A549 (cell line): ENCODE measurements at regions not wholly inside any gene's neighbourhood (a gene's known extent, or its start where the extent isn't known, plus 50 kb on each side); places are given as distances from the start of the nearest gene placed in this dataset.

Experiments
- ATAC-seq, 2 experiments: fragments of 200-7000 bp in 1 of 2; fragments of >200 bp in 1 of 2; cut with Nextera tagmentation in 1 of 2; cut with Tn5 transposase in 1 of 2; 3 replicates each; pipeline versions ENCODE4 v1.8.0 to v1.9.1; 2018 to 2020; ENCODE audit warnings: mild to moderate bottlenecking in 1 of 2, moderate library complexity in 1 of 2
- CTCF ChIA-PET: fragments of 300-600 bp; sonication (Branson Sonifier 250); formaldehyde crosslinking; extraction: SDS; loops from one replicate; lab custom pipeline; 2021; ENCODE audit warnings: antibody characterized with exemption, inconsistent platforms; lab: Yijun Ruan, JAX
- POLR2A ChIA-PET: fragments of 350-600 bp; formaldehyde crosslinking; extraction: SDS; loops from one replicate; lab custom pipeline; 2021; ENCODE audit warnings: antibody characterized with exemption, inconsistent platforms; lab: Yijun Ruan, JAX
- DNase-seq, 2 experiments: peaks; one replicate each; pipeline versions ENCODE4 v3.0.0 to v3.0.0-alpha.2; 2011 to 2016; ENCODE audit warnings: low read depth in 1 of 2, low spot score in 1 of 2
- FAIRE-seq: peaks from 2 replicates; lab custom pipeline; 2011; peaks lifted over from hg19 to GRCh38; lab: Jason Lieb, UNC
- H3K27ac ChIP-seq, 2 experiments: fragments of >200 bp; sonication (Bioruptor Twin); formaldehyde crosslinking; 3 replicates each; pipeline ENCODE4 v1.5.1; 2016 to 2017
- H3K4me1 ChIP-seq: fragments of >200 bp; sonication (Bioruptor Twin); formaldehyde crosslinking; 3 replicates; pipeline ENCODE4 v1.6.1; 2016
- H3K4me2 ChIP-seq: fragments of >200 bp; sonication (Bioruptor Twin); formaldehyde crosslinking; 3 replicates; pipeline ENCODE4 v1.6.1; 2016
- H3K4me3 ChIP-seq: fragments of >200 bp; sonication (Bioruptor Twin); formaldehyde crosslinking; 3 replicates; pipeline ENCODE4 v1.5.1; 2016
- H3K9me3 ChIP-seq: fragments of >200 bp; sonication (Bioruptor Twin); formaldehyde crosslinking; 3 replicates; pipeline ENCODE4 v1.6.1; 2016
- CHD2 ChIP-seq: fragments of 150-350 bp; IDR thresholded peaks from 2 replicates; pipeline ENCODE4 v1.6.1; 2014; ENCODE audit warnings: low read length; ENCODE audit not compliant: partially characterized antibody
- EHF ChIP-seq: fragments of 250-450 bp; sonication (Bioruptor Pico); IDR thresholded peaks from 2 replicates; pipeline ENCODE4 v1.5.0; 2020; ENCODE audit warnings: mild to moderate bottlenecking
- EHMT2 ChIP-seq: fragments of 200-600 bp; sonication (generic); IDR thresholded peaks from 2 replicates; pipeline ENCODE4 v1.6.1; 2016; ENCODE audit warnings: antibody characterized with exemption, low read depth, mild to moderate bottlenecking, moderate library complexity
- EP300 ChIP-seq, 2 experiments: fragments of >200 bp; sonication (Bioruptor Twin); formaldehyde crosslinking; IDR thresholded peaks; 2 replicates in 1 of 2; 3 replicates in 1 of 2; pipeline ENCODE4 v1.6.1; 2016 to 2017
- ESRRA ChIP-seq: fragments of 150-350 bp; IDR thresholded peaks from 2 replicates; pipeline ENCODE4 v1.6.1; 2014; ENCODE audit warnings: mild to moderate bottlenecking, low read length, borderline replicate concordance
- FOSB ChIP-seq: fragments of 250-450 bp; sonication (Bioruptor Pico); IDR thresholded peaks from 2 replicates; pipeline ENCODE4 v1.5.0; 2020; ENCODE audit warnings: mild to moderate bottlenecking, moderate library complexity
- FOXS1 ChIP-seq: fragments of 250-450 bp; sonication (Bioruptor Pico); IDR thresholded peaks from 2 replicates; pipeline ENCODE4 v1.5.0; 2020; ENCODE audit warnings: mild to moderate bottlenecking, moderate library complexity
- GATA3 ChIP-seq: IDR thresholded peaks from 2 replicates; pipeline ENCODE4 v1.6.1; 2012; ENCODE audit warnings: borderline replicate concordance
- HOXB13 ChIP-seq: fragments of 250-450 bp; sonication (Bioruptor Pico); IDR thresholded peaks from 2 replicates; pipeline ENCODE4 v1.5.0; 2020; ENCODE audit warnings: low read depth, mild to moderate bottlenecking, moderate library complexity
- KDM1A ChIP-seq: fragments of 200-600 bp; sonication (generic); IDR thresholded peaks from 2 replicates; pipeline ENCODE4 v1.6.1; 2016; ENCODE audit warnings: low read depth, mild to moderate bottlenecking
- MAZ ChIP-seq: fragments of 150-350 bp; IDR thresholded peaks from 2 replicates; pipeline ENCODE4 v1.6.1; 2014; ENCODE audit warnings: antibody characterized with exemption, low read depth, low read length, borderline replicate concordance
- MYC ChIP-seq: IDR thresholded peaks from 2 replicates; pipeline ENCODE4 v1.6.1; 2012; ENCODE audit warnings: mild to moderate bottlenecking, inconsistent platforms, low read length, improper control_type of control experiment, borderline replicate concordance
- NFE2L2 ChIP-seq: fragments of 150-350 bp; conservative IDR thresholded peaks from 2 replicates; pipeline ENCODE4 v1.6.1; 2014; ENCODE audit warnings: low read length
- NPAS2 ChIP-seq: fragments of 250-450 bp; sonication (Bioruptor Pico); IDR thresholded peaks from 2 replicates; pipeline ENCODE4 v1.8.0; 2022; ENCODE audit warnings: mild to moderate bottlenecking, moderate library complexity, borderline replicate concordance
- NR3C1 ChIP-seq: fragments of >200 bp; sonication (Bioruptor Twin); formaldehyde crosslinking; IDR thresholded peaks from 3 replicates; pipeline ENCODE4 v1.6.1; 2017
- PHF8 ChIP-seq: fragments of 200-600 bp; sonication (generic); IDR thresholded peaks from 2 replicates; pipeline ENCODE4 v1.6.1; 2016; ENCODE audit warnings: low read depth, mild to moderate bottlenecking, antibody characterized with exemption, moderate library complexity, borderline replicate concordance
- POLR2A ChIP-seq: IDR thresholded peaks from 2 replicates; pipeline ENCODE4 v1.6.1; 2012; ENCODE audit warnings: mild to moderate bottlenecking, low read length
- POLR2AphosphoS2 ChIP-seq: conservative IDR thresholded peaks from 2 replicates; pipeline ENCODE4 v1.6.1; 2012; ENCODE audit warnings: low read length, improper control_type of control experiment, inconsistent platforms
- RAD21 ChIP-seq, 2 experiments: fragments of >200 bp in 1 of 2; sonication (Bioruptor Twin) in 1 of 2; formaldehyde crosslinking in 1 of 2; IDR thresholded peaks in 1 of 2; conservative IDR thresholded peaks in 1 of 2; 2 replicates in 1 of 2; 3 replicates in 1 of 2; pipeline ENCODE4 v1.6.1; 2012 to 2018; ENCODE audit warnings: inconsistent platforms in 1 of 2
- RARB ChIP-seq: fragments of 250-450 bp; sonication (Bioruptor Pico); IDR thresholded peaks from 2 replicates; pipeline ENCODE4 v1.8.0; 2021; ENCODE audit warnings: mild to moderate bottlenecking, moderate library complexity
- RFX5 ChIP-seq: fragments of 450-650 bp; IDR thresholded peaks from 2 replicates; pipeline ENCODE4 v1.7.1; 2014; ENCODE audit warnings: antibody characterized with exemption, mild to moderate bottlenecking, moderate library complexity
- RNF2 ChIP-seq: fragments of 200-600 bp; sonication (generic); IDR thresholded peaks from 2 replicates; pipeline ENCODE4 v1.6.1; 2016; ENCODE audit warnings: low read depth, mild to moderate bottlenecking, antibody characterized with exemption, moderate library complexity, borderline replicate concordance
- TP53 ChIP-seq: fragments of 250-450 bp; sonication (Bioruptor Pico); IDR thresholded peaks from 2 replicates; pipeline ENCODE4 v1.5.0; 2021; ENCODE audit warnings: mild to moderate bottlenecking, moderate library complexity
- ZFP36 ChIP-seq: fragments of 450-650 bp; IDR thresholded peaks from 2 replicates; pipeline ENCODE4 v1.6.1; 2014; ENCODE audit warnings: borderline replicate concordance; ENCODE audit not compliant: partially characterized antibody
- ZNF302 ChIP-seq: fragments of 250-450 bp; sonication (Bioruptor Pico); IDR thresholded peaks from 2 replicates; pipeline ENCODE4 v1.9.0; 2021; ENCODE audit warnings: inconsistent platforms, mild to moderate bottlenecking, moderate library complexity
- ZSCAN20 ChIP-seq: fragments of 250-450 bp; sonication (Bioruptor Pico); IDR thresholded peaks from 2 replicates; pipeline ENCODE4 v1.8.0; 2022; ENCODE audit warnings: mild to moderate bottlenecking, moderate library complexity
- WGBS: methylation state at CpG from one replicate; pipeline ENCODE4 v1.1.6; 2017; ENCODE audit errors: missing lambda C conversion rate; 5-methylcytosine and 5-hydroxymethylcytosine counted together
- TF ChIP-seq, protein P1 (sequence below): fragments of 250-450 bp; sonication (Bioruptor Pico); IDR thresholded peaks from 2 replicates; pipeline ENCODE4 v1.5.0; 2021; ENCODE audit warnings: mild to moderate bottlenecking, moderate library complexity, borderline replicate concordance
- TF ChIP-seq, protein P2 (sequence below): fragments of 250-450 bp; sonication (Bioruptor Pico); IDR thresholded peaks from 2 replicates; pipeline ENCODE4 v1.5.0; 2020; ENCODE audit warnings: low read depth, mild to moderate bottlenecking, moderate library complexity
- TF ChIP-seq, protein P3 (sequence below): fragments of >200 bp; sonication (Bioruptor Twin); formaldehyde crosslinking; IDR thresholded peaks from 2 replicates; pipeline ENCODE4 v1.6.1; 2016
- TF ChIP-seq, protein P4 (sequence below): IDR thresholded peaks from 2 replicates; pipeline ENCODE4 v1.6.1; 2012

DNA sequence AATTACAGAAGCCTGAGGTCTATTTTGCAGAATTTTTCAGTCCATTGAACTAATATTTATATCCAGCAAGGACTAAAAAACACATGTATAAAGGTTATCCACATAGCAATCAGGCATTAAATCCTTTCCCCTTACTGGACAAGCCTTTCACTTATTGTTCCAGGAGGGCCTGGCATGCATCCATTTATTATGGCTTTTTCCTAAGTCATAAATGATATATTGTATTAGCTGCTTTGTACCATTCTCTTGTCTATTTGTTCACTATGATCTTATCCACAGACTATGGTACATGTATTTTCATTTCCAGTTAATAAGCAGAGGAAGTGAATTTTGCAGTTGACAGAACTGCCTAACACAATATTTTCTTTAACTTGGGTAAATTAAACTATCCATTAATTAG, 105.4 kb upstream of the ANK2 start:
- ChIA-PET CTCF (interaction anchor here (1.3 kb wide), 1 partner anchor 181 kb away, joined by 3 read pairs; no protein-coding TSS in a partner anchor), POLR2A (interaction anchor here (0.6 kb wide), 1 partner anchor 1877 kb away, joined by 4 read pairs; no protein-coding TSS in a partner anchor)
- no peaks in the 10 kb centered on the region for H3K4me1 ChIP-seq
- TF ChIP-seq RNF2 = no peak
- no peak for TF ChIP-seq EHF (CRISPR knock-in tag)
- no peak for TF ChIP-seq NFE2L2
- no peak for TF ChIP-seq POLR2A
- no peak for TF ChIP-seq RFX5
- TF ChIP-seq ESRRA = no peak
- no peak for TF ChIP-seq TP53
- FAIRE-seq = no peak
- no peaks in the 10 kb centered on the region for H3K9me3 ChIP-seq
- DNase-seq = no peak
- no peak overlapping the region for H3K4me3 ChIP-seq
- no peak overlapping the region for H3K4me2 ChIP-seq
- no peak for ATAC-seq
- no peak overlapping the region for H3K27ac ChIP-seq

DNA sequence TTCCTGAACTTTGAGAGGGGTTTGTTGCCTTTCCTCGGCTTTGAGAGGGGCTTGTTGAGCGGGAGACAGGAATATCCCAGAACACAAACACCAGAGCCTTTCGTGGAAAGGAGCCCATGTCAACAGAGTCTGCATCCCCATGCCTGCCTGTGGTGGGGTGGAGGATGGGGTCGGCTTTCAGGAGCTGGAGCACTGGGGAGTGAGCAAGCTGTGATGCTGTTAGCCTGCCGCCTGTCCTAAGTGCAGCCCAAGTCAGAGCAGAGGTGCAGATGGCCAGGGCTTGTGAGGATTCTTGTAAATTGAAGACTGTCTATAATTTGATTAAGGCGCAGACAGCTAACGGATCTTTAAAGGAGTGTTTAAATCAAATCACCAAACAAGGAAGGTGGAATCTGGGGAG, 103.3 kb upstream of the ANK2 start:
- TF ChIP-seq EHMT2 (no peak), KDM1A (no peak), PHF8 (no peak), FOSB (CRISPR knock-in tag) (no peak)
- TF ChIP-seq, protein P1, sequence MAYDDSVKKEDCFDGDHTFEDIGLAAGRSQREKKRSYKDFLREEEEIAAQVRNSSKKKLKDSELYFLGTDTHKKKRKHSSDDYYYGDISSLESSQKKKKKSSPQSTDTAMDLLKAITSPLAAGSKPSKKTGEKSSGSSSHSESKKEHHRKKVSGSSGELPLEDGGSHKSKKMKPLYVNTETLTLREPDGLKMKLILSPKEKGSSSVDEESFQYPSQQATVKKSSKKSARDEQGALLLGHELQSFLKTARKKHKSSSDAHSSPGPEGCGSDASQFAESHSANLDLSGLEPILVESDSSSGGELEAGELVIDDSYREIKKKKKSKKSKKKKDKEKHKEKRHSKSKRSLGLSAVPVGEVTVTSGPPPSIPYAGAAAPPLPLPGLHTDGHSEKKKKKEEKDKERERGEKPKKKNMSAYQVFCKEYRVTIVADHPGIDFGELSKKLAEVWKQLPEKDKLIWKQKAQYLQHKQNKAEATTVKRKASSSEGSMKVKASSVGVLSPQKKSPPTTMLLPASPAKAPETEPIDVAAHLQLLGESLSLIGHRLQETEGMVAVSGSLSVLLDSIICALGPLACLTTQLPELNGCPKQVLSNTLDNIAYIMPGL (CRISPR knock-in tag) = no peak
- TF ChIP-seq, protein P2, sequence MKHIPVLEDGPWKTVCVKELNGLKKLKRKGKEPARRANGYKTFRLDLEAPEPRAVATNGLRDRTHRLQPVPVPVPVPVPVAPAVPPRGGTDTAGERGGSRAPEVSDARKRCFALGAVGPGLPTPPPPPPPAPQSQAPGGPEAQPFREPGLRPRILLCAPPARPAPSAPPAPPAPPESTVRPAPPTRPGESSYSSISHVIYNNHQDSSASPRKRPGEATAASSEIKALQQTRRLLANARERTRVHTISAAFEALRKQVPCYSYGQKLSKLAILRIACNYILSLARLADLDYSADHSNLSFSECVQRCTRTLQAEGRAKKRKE (CRISPR knock-in tag) = no peak
- Histone ChIP-seq H3K4me1 (no peaks in the 10 kb centered on the region), H3K9me3 (no peaks in the 10 kb centered on the region), H3K27ac (no peak overlapping the region), H3K4me2 (no peak overlapping the region), H3K4me3 (no peak overlapping the region)
- DNase-seq = no peak
- WGBS = 49% methylated on average over 7 of the region's 7 CpGs
- POLR2A ChIA-PET = no interaction called here
- no peak for ATAC-seq
- CTCF ChIA-PET = interaction anchor here (0.6 kb wide), 1 partner anchor 183 kb away, joined by 3 read pairs; no protein-coding TSS in a partner anchor
- no peak for FAIRE-seq

DNA sequence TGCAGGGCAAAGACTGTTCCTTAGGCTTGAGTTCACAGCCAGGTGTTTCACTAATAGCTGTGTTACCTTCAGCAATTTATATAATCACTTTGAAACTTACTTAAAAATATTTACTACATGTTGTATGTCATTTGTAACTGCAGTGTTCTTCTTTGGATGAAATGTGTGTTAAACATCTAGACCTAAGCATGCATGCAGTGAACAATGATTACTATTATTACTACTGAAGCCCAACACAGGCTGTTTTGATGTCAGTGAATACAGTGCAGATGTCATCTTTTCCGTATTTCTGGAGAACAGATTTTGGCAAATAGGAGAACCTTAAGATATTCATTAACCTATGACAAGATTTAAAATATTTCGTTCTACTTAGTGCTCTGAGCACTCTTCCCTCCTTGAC, 101.8 kb upstream of the ANK2 start:
- no peak overlapping the region for H3K4me3 ChIP-seq
- POLR2A ChIA-PET = no interaction called here
- 39% methylated on average over 2 of the region's 2 CpGs for WGBS
- CTCF ChIA-PET = interaction anchor here (0.9 kb wide), 1 partner anchor 185 kb away, joined by 4 read pairs; no protein-coding TSS in a partner anchor
- no peak for DNase-seq
- ATAC-seq = no peak
- H3K4me1 ChIP-seq = no peaks in the 10 kb centered on the region
- no peak overlapping the region for H3K4me2 ChIP-seq
- no peak overlapping the region for H3K27ac ChIP-seq
- no peaks in the 10 kb centered on the region for H3K9me3 ChIP-seq
- TF ChIP-seq FOXS1 (CRISPR knock-in tag) = no peak
- no peak for TF ChIP-seq CHD2
- no peak for TF ChIP-seq HOXB13 (CRISPR knock-in tag)
- TF ChIP-seq NR3C1 = no peak
- no peak for TF ChIP-seq GATA3
- no peak for TF ChIP-seq POLR2A
- TF ChIP-seq, protein P3, sequence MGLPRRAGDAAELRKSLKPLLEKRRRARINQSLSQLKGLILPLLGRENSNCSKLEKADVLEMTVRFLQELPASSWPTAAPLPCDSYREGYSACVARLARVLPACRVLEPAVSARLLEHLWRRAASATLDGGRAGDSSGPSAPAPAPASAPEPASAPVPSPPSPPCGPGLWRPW = no peak
- no peak for TF ChIP-seq ZNF302
- TF ChIP-seq RAD21 (conservative IDR thresholded peaks at IDR 0.05 in 1 of 2, IDR thresholded peaks at IDR 0.05 in 1 of 2) = no peak
- no peak for TF ChIP-seq ZFP36
- no peak for TF ChIP-seq EP300 (IDR thresholded peaks at IDR 0.05)
- TF ChIP-seq, protein P4, sequence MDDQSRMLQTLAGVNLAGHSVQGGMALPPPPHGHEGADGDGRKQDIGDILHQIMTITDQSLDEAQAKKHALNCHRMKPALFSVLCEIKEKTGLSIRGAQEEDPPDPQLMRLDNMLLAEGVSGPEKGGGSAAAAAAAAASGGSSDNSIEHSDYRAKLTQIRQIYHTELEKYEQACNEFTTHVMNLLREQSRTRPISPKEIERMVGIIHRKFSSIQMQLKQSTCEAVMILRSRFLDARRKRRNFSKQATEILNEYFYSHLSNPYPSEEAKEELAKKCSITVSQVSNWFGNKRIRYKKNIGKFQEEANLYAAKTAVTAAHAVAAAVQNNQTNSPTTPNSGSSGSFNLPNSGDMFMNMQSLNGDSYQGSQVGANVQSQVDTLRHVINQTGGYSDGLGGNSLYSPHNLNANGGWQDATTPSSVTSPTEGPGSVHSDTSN = no peak
- TF ChIP-seq NPAS2 (CRISPR knock-in tag) = no peak
- TF ChIP-seq RARB (CRISPR knock-in tag) = no peak
- no peak for TF ChIP-seq MAZ
- TF ChIP-seq MYC = no peak
- TF ChIP-seq ZSCAN20 = no peak
- no peak for TF ChIP-seq POLR2AphosphoS2
- no peak for FAIRE-seq
